Fibroblast of mammary gland (primary cell): ENCODE measurements at regions not wholly inside any gene's neighbourhood (a gene's known extent, or its start where the extent isn't known, plus 50 kb on each side); places are given as distances from the start of the nearest gene placed in this dataset.

Experiments used
- DNase-seq: peaks from one replicate; pipeline ENCODE4 v3.0.0-alpha.2; 2010; ENCODE audit warnings: low read depth
- H3K4me3 ChIP-seq: 2 replicates; pipeline ENCODE4 v1.5.1; 2011; ENCODE audit warnings: low read depth, mild to moderate bottlenecking, low read length, moderate library complexity; ENCODE audit not compliant: control insufficient read depth
- CTCF ChIP-seq: conservative IDR thresholded peaks from 2 replicates; pipeline ENCODE4 v1.5.1; 2011; ENCODE audit warnings: low read depth, low read length, inconsistent platforms; ENCODE audit not compliant: control insufficient read depth, insufficient read depth

GRCh38 chr2:144674071-144674470, 154.2 kb upstream of the ZEB2 start:
- H3K4me3 ChIP-seq = no peak overlapping the region
- DNase-seq = no peak
- no peak for TF ChIP-seq CTCF

GRCh38 chr2:144673456-144673855, 153.5 kb upstream of the ZEB2 start:
- no peak for DNase-seq
- TF ChIP-seq CTCF = no peak
- H3K4me3 ChIP-seq = no peak overlapping the region

- no peak overlapping the region for H3K4me3 ChIP-seq
- peak; percentile 44 for DNase-seq
- no peak for TF ChIP-seq CTCF
These were observed 152.0 kb upstream of the ZEB2 start for GRCh38 chr2:144671695-144672455.

- no peak for TF ChIP-seq CTCF
- DNase-seq = no peak
- H3K4me3 ChIP-seq = no peak overlapping the region
These were observed 150.8 kb upstream of the ZEB2 start for GRCh38 chr2:144670738-144671137.

GRCh38 chr2:144670080-144670479, 150.2 kb upstream of the ZEB2 start:
- no peak for TF ChIP-seq CTCF
- DNase-seq = no peak
- no peak overlapping the region for H3K4me3 ChIP-seq

GRCh38 chr2:144669196-144669987, 149.5 kb upstream of the ZEB2 start:
- DNase-seq = no peak
- no peak for TF ChIP-seq CTCF
- no peak overlapping the region for H3K4me3 ChIP-seq
